T-helper 1 cell treated with Interleukin-12 subunit alpha and Interleukin-12 subunit beta and Interleukin-4 antibody, amounts not matched to agents 30 ng/mL and 1 ng/mL, for 36 hours (primary cell): ENCODE measurements at regions not wholly inside any gene's neighbourhood (a gene's known extent, or its start where the extent isn't known, plus 50 kb on each side); places are given as distances from the start of the nearest gene placed in this dataset.

ENCODE experiments used
- intact Hi-C: fragments of 100-400 bp; cut with micrococcal nuclease; formaldehyde crosslinking; loops from one replicate; pipeline ENCODE4 v1.15.1; 2024

- intact Hi-C loops, result no loop called here
Measured at GRCh38 chr12:19045426-19045825, 84.1 kb upstream of the PLEKHA5 start.

- intact Hi-C loops, result no loop called here
Measured at GRCh38 chr12:19048943-19049342, 80.6 kb upstream of the PLEKHA5 start.

GRCh38 chr12:19052689-19053088, 76.8 kb upstream of the PLEKHA5 start:
- intact Hi-C loops, result no loop called here

GRCh38 chr12:19053218-19053617, 76.3 kb upstream of the PLEKHA5 start:
- intact Hi-C loops, result no loop called here

GRCh38 chr12:19054035-19054434, 75.5 kb upstream of the PLEKHA5 start:
- intact Hi-C loops, result no loop called here

- intact Hi-C loops, result no loop called here
Measured at GRCh38 chr12:19055589-19055988, 73.9 kb upstream of the PLEKHA5 start.

GRCh38 chr12:19058235-19059021, 71.1 kb upstream of the PLEKHA5 start:
- intact Hi-C loops, result no loop called here

GRCh38 chr12:19064713-19065112, 64.8 kb upstream of the PLEKHA5 start:
- intact Hi-C loops, result no loop called here

- intact Hi-C loops, result no loop called here
Measured at GRCh38 chr12:19065223-19065622, 64.3 kb upstream of the PLEKHA5 start.

- intact Hi-C loops, result no loop called here
Measured at GRCh38 chr12:19065871-19066270, 63.7 kb upstream of the PLEKHA5 start.

- intact Hi-C loops, result no loop called here
Measured at GRCh38 chr12:19066475-19067001, 63.0 kb upstream of the PLEKHA5 start.

- intact Hi-C loops, result no loop called here
Measured at GRCh38 chr12:19068137-19068536, 61.4 kb upstream of the PLEKHA5 start.

- intact Hi-C loops, result no loop called here
Measured at GRCh38 chr12:19070341-19070740, 59.2 kb upstream of the PLEKHA5 start.

- intact Hi-C loops, result no loop called here
Measured at GRCh38 chr12:19074700-19075099, 54.8 kb upstream of the PLEKHA5 start.

- intact Hi-C loops, result no loop called here
Measured at GRCh38 chr12:19075711-19076340, 53.7 kb upstream of the PLEKHA5 start.
